ENCODE measurements at regions not wholly inside any gene's neighbourhood (a gene's known extent, or its start where the extent isn't known, plus 50 kb on each side); places are given as distances from the start of the nearest gene placed in this dataset.

DNA sequence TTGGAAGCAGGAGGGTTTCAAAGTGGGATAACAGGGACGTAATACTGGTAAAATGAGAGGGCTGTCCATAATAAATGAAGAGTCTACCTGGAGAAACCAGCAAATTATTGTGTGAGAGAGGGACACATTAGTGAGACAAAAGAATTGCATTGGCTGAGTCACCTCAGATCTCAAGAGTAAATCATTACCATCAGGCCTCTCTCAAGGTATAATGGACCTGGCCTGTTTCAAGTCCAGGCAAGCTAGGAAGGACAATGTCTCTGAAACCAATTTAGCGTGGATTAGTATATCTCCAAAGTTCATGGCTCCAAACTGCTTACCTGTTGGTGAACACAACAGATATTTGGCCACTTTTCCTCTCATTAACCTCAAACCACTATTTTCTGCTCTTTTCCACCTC is 471.4 kb downstream of the CMPK2 start:
- Histone ChIP-seq H3K4ac (ENCODE audit: low read depth, low read length) (no peak overlapping the region), H3K56ac (ENCODE audit: insufficient read length, low read depth, low read length) (no peak overlapping the region), H3K4me2 (ENCODE audit: insufficient read depth, insufficient read length, low read length) (no peak overlapping the region), H2AK5ac (ENCODE audit: insufficient read length, low read length) (no peak overlapping the region), H4K91ac (ENCODE audit: insufficient read length, low read depth, low read length) (no peak overlapping the region), H3K14ac (ENCODE audit: insufficient read depth, low read length) (no peak overlapping the region), H3K9ac (ENCODE audit: extremely low read depth, insufficient read length, low read length) (no peak overlapping the region), H3K23ac (ENCODE audit: insufficient read length, low read depth, low read length) (no peak overlapping the region), H2BK20ac (ENCODE audit: low read depth, low read length, poor library complexity, severe bottlenecking) (no peak overlapping the region), H3K79me2 (ENCODE audit: insufficient read depth, low read length) (no peaks in the 10 kb centered on the region), H3K23me2 (ENCODE audit: insufficient read length, low read depth, low read length, poor library complexity, severe bottlenecking) (no peaks in the 10 kb centered on the region), H3K9me3 (ENCODE audit: control insufficient read depth, low read depth, low read length) (no peaks in the 10 kb centered on the region), H4K20me1 (ENCODE audit: control insufficient read depth, insufficient read depth, insufficient read length) (no peaks in the 10 kb centered on the region), H3T11ph (ENCODE audit: low read length) (no peak overlapping the region), H2BK5ac (ENCODE audit: insufficient read length, low read length) (no peak overlapping the region), H2BK12ac (ENCODE audit: insufficient read length, low read depth, low read length) (no peak overlapping the region), H2BK15ac (ENCODE audit: low read depth, low read length) (no peak overlapping the region), H4K8ac (replicated peaks; ENCODE audit: insufficient read length, low read depth, low read length) (no peak overlapping the region), H3K4me1 (ENCODE audit: insufficient read depth, low read length) (0 out of 2 replicates have a peak, but pooled peaks cover 1% of the 10 kb centered on the region), H3K27me3 (ENCODE audit: insufficient read depth, low read length) (no peaks in the 10 kb centered on the region), H3K18ac (ENCODE audit: insufficient read length, low read depth, low read length) (no peak overlapping the region), H3K27ac (ENCODE audit: insufficient read length, low read depth, low read length) (no peak overlapping the region), H2AFZ (ENCODE audit: low read length) (no peak overlapping the region), H2BK120ac (ENCODE audit: low read depth, low read length, poor library complexity, severe bottlenecking) (no peak overlapping the region), H4K5ac (ENCODE audit: insufficient read length, low read depth, low read length) (no peak overlapping the region), H3K79me1 (ENCODE audit: insufficient read depth, low read depth, low read length, poor library complexity, severe bottlenecking) (no peaks in the 10 kb centered on the region)
- H3K27me3 Mint-ChIP-seq (ENCODE audit: low read depth) = no peaks in the 10 kb centered on the region
- DNase-seq = no peak
- H3K36me3 Mint-ChIP-seq (ENCODE audit: insufficient read depth in 1 of 3, low read depth in 3 of 3) = peaks cover 0 to 3% (median 0%) of the 10 kb centered on the region in 3 experiments; a peak in 1 of 7 replicates
- H3K4me1 Mint-ChIP-seq = no peaks in the 10 kb centered on the region
- H3K9me3 Mint-ChIP-seq = peaks cover 0 to 3% of the 10 kb centered on the region in 2 experiments; a peak in 1 of 5 replicates
- TF ChIP-seq CTCF (conservative IDR thresholded peaks at IDR 0.05) = no peak
- no peak overlapping the region for H3K4me3 Mint-ChIP-seq
- WGBS (ENCODE audit: extremely low coverage, insufficient read length, low lambda C conversion rate) = no CpG with 5 or more reads among the region's 2 CpGs
- no peak overlapping the region for H3K27ac Mint-ChIP-seq

All from H9 (cell line).